ENCODE measurements at regions not wholly inside any gene's neighbourhood (a gene's known extent, or its start where the extent isn't known, plus 50 kb on each side); places are given as distances from the start of the nearest gene placed in this dataset.

DNA sequence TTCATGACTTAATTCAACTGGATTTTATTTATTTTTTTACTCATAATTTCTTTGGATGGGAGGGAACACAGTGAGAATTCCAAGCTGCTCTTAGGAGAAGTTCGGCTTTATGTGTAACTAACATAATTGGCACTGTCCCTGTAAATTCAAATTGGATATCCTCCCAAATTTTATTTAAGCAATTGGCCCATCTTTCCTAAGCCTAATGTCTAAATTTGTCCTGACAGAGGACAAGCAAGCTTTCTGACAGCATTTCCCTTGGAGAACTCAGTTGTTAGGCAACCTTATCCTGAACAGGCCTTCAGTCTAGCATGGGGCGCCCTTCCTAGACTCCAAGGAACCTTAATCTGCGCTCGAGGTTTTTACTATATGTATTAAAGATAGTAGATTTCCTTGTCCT is 550.3 kb downstream of the NUF2 start:
- TF ChIP-seq, protein P1, sequence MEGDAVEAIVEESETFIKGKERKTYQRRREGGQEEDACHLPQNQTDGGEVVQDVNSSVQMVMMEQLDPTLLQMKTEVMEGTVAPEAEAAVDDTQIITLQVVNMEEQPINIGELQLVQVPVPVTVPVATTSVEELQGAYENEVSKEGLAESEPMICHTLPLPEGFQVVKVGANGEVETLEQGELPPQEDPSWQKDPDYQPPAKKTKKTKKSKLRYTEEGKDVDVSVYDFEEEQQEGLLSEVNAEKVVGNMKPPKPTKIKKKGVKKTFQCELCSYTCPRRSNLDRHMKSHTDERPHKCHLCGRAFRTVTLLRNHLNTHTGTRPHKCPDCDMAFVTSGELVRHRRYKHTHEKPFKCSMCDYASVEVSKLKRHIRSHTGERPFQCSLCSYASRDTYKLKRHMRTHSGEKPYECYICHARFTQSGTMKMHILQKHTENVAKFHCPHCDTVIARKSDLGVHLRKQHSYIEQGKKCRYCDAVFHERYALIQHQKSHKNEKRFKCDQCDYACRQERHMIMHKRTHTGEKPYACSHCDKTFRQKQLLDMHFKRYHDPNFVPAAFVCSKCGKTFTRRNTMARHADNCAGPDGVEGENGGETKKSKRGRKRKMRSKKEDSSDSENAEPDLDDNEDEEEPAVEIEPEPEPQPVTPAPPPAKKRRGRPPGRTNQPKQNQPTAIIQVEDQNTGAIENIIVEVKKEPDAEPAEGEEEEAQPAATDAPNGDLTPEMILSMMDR (IDR thresholded peaks at IDR 0.05; ENCODE audit: insufficient read depth in 1 of 2, low read depth in 1 of 2, low read length in 1 of 2, severe bottlenecking in 1 of 2, unreplicated experiment in 1 of 2) = no peak
- no peaks in the 10 kb centered on the region for H3K27me3 ChIP-seq (replicated peaks; ENCODE audit: control insufficient read depth, insufficient read depth, low read length)
- DNase-seq = no peak
- H3K4me1 ChIP-seq = no peaks in the 10 kb centered on the region
- POLR2A ChIA-PET = no interaction called here
- Mint-ChIP-seq H3K27me3 (ENCODE audit: insufficient read depth, unreplicated experiment) (no peaks in the 10 kb centered on the region), H3K27ac (ENCODE audit: unreplicated experiment) (no peak overlapping the region), H3K36me3 (ENCODE audit: insufficient read depth, unreplicated experiment) (no peaks in the 10 kb centered on the region), H3K9me3 (ENCODE audit: unreplicated experiment) (no peaks in the 10 kb centered on the region), H3K4me3 (ENCODE audit: unreplicated experiment) (no peak overlapping the region), H3K4me1 (ENCODE audit: low read depth, unreplicated experiment) (no peaks in the 10 kb centered on the region)
- intact Hi-C loops (cut with micrococcal nuclease; ENCODE audit: unreplicated experiment) = no loop called here
- CTCF ChIA-PET = no interaction called here
- no peak overlapping the region for H3K4me3 ChIP-seq (ENCODE audit: low read depth, low read length)
- H3K36me3 ChIP-seq (ENCODE audit: control insufficient read depth, insufficient read depth, low read length) = no peaks in the 10 kb centered on the region
- BruUV-seq (replicated peaks) = no TSS peak
- no peaks in the 10 kb centered on the region for H3K9me3 ChIP-seq

DNA sequence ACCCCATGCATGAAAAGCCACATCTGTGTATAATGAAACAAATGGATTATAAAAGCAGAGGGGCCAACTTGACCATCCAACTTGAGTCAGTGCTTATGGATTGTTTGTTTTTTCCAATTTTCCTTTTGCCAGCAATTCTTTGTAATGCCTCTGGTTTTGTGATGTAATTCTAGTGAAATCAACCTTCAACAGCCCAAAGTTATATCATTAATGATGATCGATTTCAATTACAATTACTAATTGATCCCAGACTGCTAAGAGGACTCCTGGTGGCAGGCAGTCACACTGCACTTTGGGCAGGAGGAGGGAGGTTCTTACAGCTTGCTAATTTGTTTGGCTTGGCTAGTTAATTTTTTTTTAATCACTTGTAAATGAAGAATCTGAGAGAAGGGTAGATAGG is 552.3 kb downstream of the NUF2 start:
- no peak overlapping the region for H3K27ac Mint-ChIP-seq (ENCODE audit: unreplicated experiment)
- ChIA-PET POLR2A (no interaction called here), CTCF (no interaction called here)
- Histone ChIP-seq H3K27me3 (replicated peaks; ENCODE audit: control insufficient read depth, insufficient read depth, low read length) (no peaks in the 10 kb centered on the region), H3K9me3 (no peaks in the 10 kb centered on the region), H3K36me3 (ENCODE audit: control insufficient read depth, insufficient read depth, low read length) (no peaks in the 10 kb centered on the region), H3K4me3 (ENCODE audit: low read depth, low read length) (no peak overlapping the region), H3K4me1 (no peaks in the 10 kb centered on the region)
- TF ChIP-seq, protein P1 (IDR thresholded peaks at IDR 0.05; ENCODE audit: insufficient read depth in 1 of 2, low read depth in 1 of 2, low read length in 1 of 2, severe bottlenecking in 1 of 2, unreplicated experiment in 1 of 2) = peak; percentile 45 to 60
- no TSS peak for BruUV-seq (replicated peaks)
- DNase-seq = no peak
- no peaks in the 10 kb centered on the region for H3K27me3 Mint-ChIP-seq (ENCODE audit: insufficient read depth, unreplicated experiment)
- intact Hi-C loops (cut with micrococcal nuclease; ENCODE audit: unreplicated experiment) = no loop called here
- H3K36me3 Mint-ChIP-seq (ENCODE audit: insufficient read depth, unreplicated experiment) = no peaks in the 10 kb centered on the region
- no peaks in the 10 kb centered on the region for H3K4me1 Mint-ChIP-seq (ENCODE audit: low read depth, unreplicated experiment)
- H3K9me3 Mint-ChIP-seq (ENCODE audit: unreplicated experiment) = no peaks in the 10 kb centered on the region
- H3K4me3 Mint-ChIP-seq (ENCODE audit: unreplicated experiment) = no peak overlapping the region

DNA sequence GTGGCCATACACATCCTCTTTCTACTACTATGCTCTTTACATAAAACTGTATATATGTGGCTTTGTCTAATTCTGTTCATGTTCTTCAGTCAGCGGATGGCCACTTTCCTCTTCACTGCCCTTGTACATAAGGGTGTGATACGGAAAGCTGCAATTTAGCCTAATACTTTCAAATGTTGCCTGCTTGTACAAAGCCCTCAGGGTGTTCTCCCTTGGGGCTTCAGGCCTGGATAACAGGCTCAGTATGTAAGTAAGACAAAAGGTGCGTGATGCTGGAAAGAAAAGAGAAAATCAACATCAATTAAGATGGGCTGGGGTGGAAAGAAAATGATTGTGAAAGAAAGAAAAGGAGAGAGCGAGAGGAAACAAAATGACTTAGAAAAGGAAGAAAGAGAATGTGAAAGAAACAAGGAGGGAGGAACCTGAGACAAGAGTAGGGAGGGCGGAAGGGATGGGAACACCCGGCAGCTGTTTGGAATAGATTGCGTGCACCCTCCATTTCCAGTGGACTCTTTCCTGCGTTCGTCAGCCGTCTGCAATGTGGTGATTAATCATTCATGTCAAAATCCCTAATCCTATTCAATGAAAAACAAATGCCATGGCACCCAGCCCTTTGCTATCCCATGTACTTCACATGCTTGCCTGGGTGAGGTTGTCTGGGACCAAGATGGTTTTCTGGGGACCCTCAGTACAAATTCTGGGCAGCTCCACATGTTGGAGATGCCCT is 553.6 kb downstream of the NUF2 start:
- Histone ChIP-seq H3K9me3 (no peaks in the 10 kb centered on the region), H3K27me3 (replicated peaks; ENCODE audit: control insufficient read depth, insufficient read depth, low read length) (no peaks in the 10 kb centered on the region), H3K4me3 (ENCODE audit: low read depth, low read length) (no peak overlapping the region), H3K36me3 (ENCODE audit: control insufficient read depth, insufficient read depth, low read length) (no peaks in the 10 kb centered on the region), H3K4me1 (no peaks in the 10 kb centered on the region)
- TF ChIP-seq, protein P1 (IDR thresholded peaks at IDR 0.05; ENCODE audit: insufficient read depth in 1 of 2, low read depth in 1 of 2, low read length in 1 of 2, severe bottlenecking in 1 of 2, unreplicated experiment in 1 of 2) = no peak
- Mint-ChIP-seq H3K36me3 (ENCODE audit: insufficient read depth, unreplicated experiment) (no peaks in the 10 kb centered on the region), H3K4me1 (ENCODE audit: low read depth, unreplicated experiment) (no peaks in the 10 kb centered on the region), H3K4me3 (ENCODE audit: unreplicated experiment) (no peak overlapping the region), H3K9me3 (ENCODE audit: unreplicated experiment) (no peaks in the 10 kb centered on the region), H3K27ac (ENCODE audit: unreplicated experiment) (no peak overlapping the region), H3K27me3 (ENCODE audit: insufficient read depth, unreplicated experiment) (no peaks in the 10 kb centered on the region)
- ChIA-PET CTCF (no interaction called here), POLR2A (no interaction called here)
- no peak for DNase-seq
- intact Hi-C loops (cut with micrococcal nuclease; ENCODE audit: unreplicated experiment) = no loop called here
- no TSS peak for BruUV-seq (replicated peaks)
